ENCODE measurements at regions not wholly inside any gene's neighbourhood (a gene's known extent, or its start where the extent isn't known, plus 50 kb on each side); places are given as distances from the start of the nearest gene placed in this dataset.

GRCh38 chr1:163737261-163737660, 415.5 kb downstream of the NUF2 start:
- no peak for DNase-seq (ENCODE audit: low read depth, low spot score)
- Histone ChIP-seq H3K4me3 (no peak overlapping the region), H3K9ac (ENCODE audit: insufficient read length) (no peak overlapping the region), H3K9me3 (ENCODE audit: low read depth, low read length) (no peaks in the 10 kb centered on the region), H3K36me3 (ENCODE audit: insufficient read depth, low read length) (no peaks in the 10 kb centered on the region), H3K27ac (no peak overlapping the region)
- TF ChIP-seq EZH2 (IDR thresholded peaks at IDR 0.05) = no peak
- no peak for TF ChIP-seq POLR2AphosphoS5 (IDR thresholded peaks at IDR 0.05; ENCODE audit: borderline replicate concordance, low read depth, low read length)
- no peak for TF ChIP-seq FOXP2 (optimal IDR thresholded peaks at IDR 0.05; ENCODE audit: control extremely low read depth, extremely low read length, insufficient read depth)

GRCh38 chr1:163744301-163744887, 422.6 kb downstream of the NUF2 start:
- TF ChIP-seq FOXP2 (optimal IDR thresholded peaks at IDR 0.05; ENCODE audit: control extremely low read depth, extremely low read length, insufficient read depth) (no peak), EZH2 (IDR thresholded peaks at IDR 0.05) (no peak), POLR2AphosphoS5 (IDR thresholded peaks at IDR 0.05; ENCODE audit: borderline replicate concordance, low read depth, low read length) (no peak)
- no peak overlapping the region for H3K4me3 ChIP-seq
- no peak overlapping the region for H3K9ac ChIP-seq (ENCODE audit: insufficient read length)
- no peaks in the 10 kb centered on the region for H3K36me3 ChIP-seq (ENCODE audit: insufficient read depth, low read length)
- H3K9me3 ChIP-seq (ENCODE audit: low read depth, low read length) = no peaks in the 10 kb centered on the region
- no peak overlapping the region for H3K27ac ChIP-seq
- no peak for DNase-seq (ENCODE audit: low read depth, low spot score)

GRCh38 chr1:163745204-163745603, 423.4 kb downstream of the NUF2 start:
- no peak overlapping the region for H3K27ac ChIP-seq
- TF ChIP-seq POLR2AphosphoS5 (IDR thresholded peaks at IDR 0.05; ENCODE audit: borderline replicate concordance, low read depth, low read length) (no peak), FOXP2 (optimal IDR thresholded peaks at IDR 0.05; ENCODE audit: control extremely low read depth, extremely low read length, insufficient read depth) (no peak), EZH2 (IDR thresholded peaks at IDR 0.05) (no peak)
- H3K4me3 ChIP-seq = no peak overlapping the region
- no peak overlapping the region for H3K9ac ChIP-seq (ENCODE audit: insufficient read length)
- no peak for DNase-seq (ENCODE audit: low read depth, low spot score)
- H3K36me3 ChIP-seq (ENCODE audit: insufficient read depth, low read length) = no peaks in the 10 kb centered on the region
- no peaks in the 10 kb centered on the region for H3K9me3 ChIP-seq (ENCODE audit: low read depth, low read length)

- Histone ChIP-seq H3K4me3 (no peak overlapping the region), H3K36me3 (ENCODE audit: insufficient read depth, low read length) (no peaks in the 10 kb centered on the region), H3K27ac (no peak overlapping the region), H3K9ac (ENCODE audit: insufficient read length) (no peak overlapping the region), H3K9me3 (ENCODE audit: low read depth, low read length) (no peaks in the 10 kb centered on the region)
- no peak for DNase-seq (ENCODE audit: low read depth, low spot score)
- no peak for TF ChIP-seq EZH2 (IDR thresholded peaks at IDR 0.05)
- TF ChIP-seq POLR2AphosphoS5 (IDR thresholded peaks at IDR 0.05; ENCODE audit: borderline replicate concordance, low read depth, low read length) = no peak
- no peak for TF ChIP-seq FOXP2 (optimal IDR thresholded peaks at IDR 0.05; ENCODE audit: control extremely low read depth, extremely low read length, insufficient read depth)
Observed at GRCh38 chr1:163747261-163747660, 425.5 kb downstream of the NUF2 start.

- no peak overlapping the region for H3K27ac ChIP-seq
- no peak overlapping the region for H3K4me3 ChIP-seq
- H3K36me3 ChIP-seq (ENCODE audit: insufficient read depth, low read length) = no peaks in the 10 kb centered on the region
- TF ChIP-seq POLR2AphosphoS5 (IDR thresholded peaks at IDR 0.05; ENCODE audit: borderline replicate concordance, low read depth, low read length) (no peak), FOXP2 (optimal IDR thresholded peaks at IDR 0.05; ENCODE audit: control extremely low read depth, extremely low read length, insufficient read depth) (no peak), EZH2 (IDR thresholded peaks at IDR 0.05) (no peak)
- no peak for DNase-seq (ENCODE audit: low read depth, low spot score)
- no peak overlapping the region for H3K9ac ChIP-seq (ENCODE audit: insufficient read length)
- H3K9me3 ChIP-seq (ENCODE audit: low read depth, low read length) = no peaks in the 10 kb centered on the region
Observed at GRCh38 chr1:163747855-163748254, 426.1 kb downstream of the NUF2 start.

- H3K9me3 ChIP-seq (ENCODE audit: low read depth, low read length) = no peaks in the 10 kb centered on the region
- H3K36me3 ChIP-seq (ENCODE audit: insufficient read depth, low read length) = no peaks in the 10 kb centered on the region
- H3K4me3 ChIP-seq = no peak overlapping the region
- H3K27ac ChIP-seq = no peak overlapping the region
- H3K9ac ChIP-seq (ENCODE audit: insufficient read length) = no peak overlapping the region
- no peak for TF ChIP-seq EZH2 (IDR thresholded peaks at IDR 0.05)
- no peak for TF ChIP-seq FOXP2 (optimal IDR thresholded peaks at IDR 0.05; ENCODE audit: control extremely low read depth, extremely low read length, insufficient read depth)
- TF ChIP-seq POLR2AphosphoS5 (IDR thresholded peaks at IDR 0.05; ENCODE audit: borderline replicate concordance, low read depth, low read length) = no peak
- DNase-seq (ENCODE audit: low read depth, low spot score) = no peak
Observed at GRCh38 chr1:163758977-163759670, 437.4 kb downstream of the NUF2 start.

- H3K36me3 ChIP-seq (ENCODE audit: insufficient read depth, low read length) = no peaks in the 10 kb centered on the region
- no peaks in the 10 kb centered on the region for H3K9me3 ChIP-seq (ENCODE audit: low read depth, low read length)
- no peak for TF ChIP-seq POLR2AphosphoS5 (IDR thresholded peaks at IDR 0.05; ENCODE audit: borderline replicate concordance, low read depth, low read length)
- TF ChIP-seq EZH2 (IDR thresholded peaks at IDR 0.05) = no peak
- TF ChIP-seq FOXP2 (optimal IDR thresholded peaks at IDR 0.05; ENCODE audit: control extremely low read depth, extremely low read length, insufficient read depth) = no peak
- H3K27ac ChIP-seq = no peak overlapping the region
- H3K4me3 ChIP-seq = no peak overlapping the region
- no peak for DNase-seq (ENCODE audit: low read depth, low spot score)
- no peak overlapping the region for H3K9ac ChIP-seq (ENCODE audit: insufficient read length)
Observed at GRCh38 chr1:163761898-163762297, 440.1 kb downstream of the NUF2 start.

- H3K27ac ChIP-seq = no peak overlapping the region
- no peaks in the 10 kb centered on the region for H3K36me3 ChIP-seq (ENCODE audit: insufficient read depth, low read length)
- no peaks in the 10 kb centered on the region for H3K9me3 ChIP-seq (ENCODE audit: low read depth, low read length)
- TF ChIP-seq EZH2 (IDR thresholded peaks at IDR 0.05) (no peak), FOXP2 (optimal IDR thresholded peaks at IDR 0.05; ENCODE audit: control extremely low read depth, extremely low read length, insufficient read depth) (no peak), POLR2AphosphoS5 (IDR thresholded peaks at IDR 0.05; ENCODE audit: borderline replicate concordance, low read depth, low read length) (no peak)
- DNase-seq (ENCODE audit: low read depth, low spot score) = no peak
- H3K9ac ChIP-seq (ENCODE audit: insufficient read length) = no peak overlapping the region
- H3K4me3 ChIP-seq = no peak overlapping the region
Observed at GRCh38 chr1:163766257-163766918, 444.6 kb downstream of the NUF2 start.
